Trophoblast cell (in vitro differentiated cells and primary cell): ENCODE measurements at regions not wholly inside any gene's neighbourhood (a gene's known extent, or its start where the extent isn't known, plus 50 kb on each side); places are given as distances from the start of the nearest gene placed in this dataset.

ENCODE experiments used
- DNase-seq, 2 donors: peaks; one replicate each; pipeline ENCODE4 v3.0.0-alpha.2; 2016
- H2AFZ ChIP-seq: 2 replicates; pipeline ENCODE4 v1.6.1; 2013; ENCODE audit warnings: low read length, moderate library complexity, mild to moderate bottlenecking; ENCODE audit not compliant: insufficient read depth, poor library complexity
- H2AK5ac ChIP-seq: 2 replicates; pipeline ENCODE4 v1.6.1; 2013; ENCODE audit warnings: mild to moderate bottlenecking, low read length
- H2BK120ac ChIP-seq: 2 replicates; pipeline ENCODE4 v1.6.1; 2013; ENCODE audit warnings: low read length, mild to moderate bottlenecking, moderate library complexity; ENCODE audit not compliant: insufficient read depth, poor library complexity
- H2BK12ac ChIP-seq: 2 replicates; pipeline ENCODE4 v1.6.1; 2013; ENCODE audit warnings: mild to moderate bottlenecking, low read length, moderate library complexity
- H2BK5ac ChIP-seq: 2 replicates; pipeline ENCODE4 v1.6.1; 2013; ENCODE audit warnings: low read length, low read depth, moderate library complexity, mild to moderate bottlenecking; ENCODE audit not compliant: poor library complexity
- H3K14ac ChIP-seq: 2 replicates; pipeline ENCODE4 v1.6.1; 2013; ENCODE audit warnings: mild to moderate bottlenecking, low read length
- H3K18ac ChIP-seq: 2 replicates; pipeline ENCODE4 v1.6.1; 2013; ENCODE audit warnings: mild to moderate bottlenecking, low read length
- H3K23ac ChIP-seq: 2 replicates; pipeline ENCODE4 v1.6.1; 2013; ENCODE audit warnings: low read length
- H3K27ac ChIP-seq: 2 replicates; pipeline ENCODE4 v1.5.1; 2013; ENCODE audit warnings: low read depth, mild to moderate bottlenecking, inconsistent platforms, low read length, moderate library complexity
- H3K27me3 ChIP-seq: 2 replicates; pipeline ENCODE4 v1.6.1; 2013; ENCODE audit warnings: inconsistent platforms, mild to moderate bottlenecking, low read length, moderate library complexity; ENCODE audit not compliant: insufficient read depth
- H3K36me3 ChIP-seq, 2 experiments: 1 replicate in 1 of 2; 2 replicates in 1 of 2; pipeline ENCODE4 v1.6.1; 2013; ENCODE audit warnings: low read length in 2 of 2, mild to moderate bottlenecking in 2 of 2, moderate library complexity in 1 of 2; ENCODE audit not compliant: insufficient read depth in 2 of 2, control insufficient read depth in 1 of 2
- H3K4ac ChIP-seq: 2 replicates; pipeline ENCODE4 v1.6.1; 2013; ENCODE audit warnings: low read depth, mild to moderate bottlenecking, low read length, moderate library complexity
- H3K4me1 ChIP-seq, 2 experiments: 1 replicate in 1 of 2; 2 replicates in 1 of 2; pipeline ENCODE4 v1.6.1; 2013; ENCODE audit warnings: low read length in 2 of 2, mild to moderate bottlenecking in 2 of 2, moderate library complexity in 1 of 2; ENCODE audit not compliant: insufficient read depth in 2 of 2, control insufficient read depth in 1 of 2
- H3K4me2 ChIP-seq: 2 replicates; pipeline ENCODE4 v1.6.1; 2013; ENCODE audit warnings: inconsistent platforms, mild to moderate bottlenecking, low read length, moderate library complexity
- H3K4me3 ChIP-seq: 2 replicates; pipeline ENCODE4 v1.5.1; 2013; ENCODE audit warnings: mild to moderate bottlenecking, low read depth, low read length, inconsistent platforms
- H3K79me1 ChIP-seq: one replicate; pipeline ENCODE4 v1.6.1; 2013; ENCODE audit warnings: low read length
- H3K79me2 ChIP-seq: 2 replicates; pipeline ENCODE4 v1.6.1; 2013; ENCODE audit warnings: low read length, mild to moderate bottlenecking; ENCODE audit not compliant: control insufficient read depth, insufficient read depth, poor library complexity
- H3K9ac ChIP-seq: 2 replicates; pipeline ENCODE4 v1.6.1; 2013; ENCODE audit warnings: mild to moderate bottlenecking, low read length
- H3K9me3 ChIP-seq: 2 replicates; pipeline ENCODE4 v1.6.1; 2013; ENCODE audit warnings: low read depth, mild to moderate bottlenecking, control low read depth, inconsistent platforms, low read length; ENCODE audit not compliant: insufficient read depth
- H4K12ac ChIP-seq: 2 replicates; pipeline ENCODE4 v1.6.1; 2013; ENCODE audit warnings: low read depth, mild to moderate bottlenecking, low read length, moderate library complexity
- H4K8ac ChIP-seq: 2 replicates; pipeline ENCODE4 v1.6.1; 2013; ENCODE audit warnings: low read depth, mild to moderate bottlenecking, low read length, moderate library complexity
- H4K91ac ChIP-seq: one replicate; pipeline ENCODE4 v1.6.1; 2013; ENCODE audit warnings: low read depth, mild to moderate bottlenecking, low read length, moderate library complexity
- WGBS: extraction: QIAGEN DNeasy Blood & Tissue Kit; methylation state at CpG from one replicate; pipeline ENCODE4 v1.1.7; 2013; ENCODE audit warnings: missing lambda C conversion rate; ENCODE audit not compliant: insufficient read length, insufficient coverage; ENCODE audit errors: extremely low coverage; 5-methylcytosine and 5-hydroxymethylcytosine counted together

DNA sequence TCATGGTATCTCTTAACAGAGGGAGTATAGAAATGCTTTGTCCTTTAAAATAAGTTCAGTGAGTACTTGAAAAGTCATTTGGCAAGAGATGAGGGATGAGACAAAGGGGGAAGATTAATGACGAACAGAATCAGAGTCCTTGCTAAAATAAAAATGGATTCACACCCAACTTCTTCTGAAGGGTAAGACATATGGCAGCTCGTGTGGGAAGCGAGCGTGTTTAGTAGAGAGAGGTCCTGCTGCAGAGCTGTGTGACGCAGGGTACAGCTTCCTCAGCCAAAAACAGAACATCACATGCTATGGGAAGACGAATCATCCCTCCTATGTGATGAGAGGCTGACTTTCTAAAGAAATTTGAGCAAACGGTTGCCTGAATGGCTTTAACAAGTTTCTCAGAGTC, 158.5 kb upstream of the LMO4 start:
- Histone ChIP-seq H2AFZ (no peak overlapping the region), H2BK5ac (no peak overlapping the region), H3K4ac (no peak overlapping the region), H3K36me3 (no peaks in the 10 kb centered on the region), H4K12ac (no peak overlapping the region), H3K4me3 (no peak overlapping the region), H2BK120ac (no peak overlapping the region), H3K18ac (no peak overlapping the region), H4K8ac (no peak overlapping the region), H4K91ac (no peak overlapping the region), H3K27ac (no peak overlapping the region), H3K14ac (no peak overlapping the region), H3K23ac (no peak overlapping the region), H2AK5ac (no peak overlapping the region), H3K4me1 (peaks cover 7 to 9% of the 10 kb centered on the region in 2 experiments), H3K79me1 (peaks cover 3% of the 10 kb centered on the region), H3K79me2 (no peaks in the 10 kb centered on the region), H3K4me2 (no peak overlapping the region), H3K9me3 (peaks cover 1% of the 10 kb centered on the region), H2BK12ac (peak overlapping the region; percentile 61), H3K27me3 (no peaks in the 10 kb centered on the region), H3K9ac (no peak overlapping the region)
- DNase-seq: no peak
- no CpG with 5 or more reads among the region's 7 CpGs for WGBS

DNA sequence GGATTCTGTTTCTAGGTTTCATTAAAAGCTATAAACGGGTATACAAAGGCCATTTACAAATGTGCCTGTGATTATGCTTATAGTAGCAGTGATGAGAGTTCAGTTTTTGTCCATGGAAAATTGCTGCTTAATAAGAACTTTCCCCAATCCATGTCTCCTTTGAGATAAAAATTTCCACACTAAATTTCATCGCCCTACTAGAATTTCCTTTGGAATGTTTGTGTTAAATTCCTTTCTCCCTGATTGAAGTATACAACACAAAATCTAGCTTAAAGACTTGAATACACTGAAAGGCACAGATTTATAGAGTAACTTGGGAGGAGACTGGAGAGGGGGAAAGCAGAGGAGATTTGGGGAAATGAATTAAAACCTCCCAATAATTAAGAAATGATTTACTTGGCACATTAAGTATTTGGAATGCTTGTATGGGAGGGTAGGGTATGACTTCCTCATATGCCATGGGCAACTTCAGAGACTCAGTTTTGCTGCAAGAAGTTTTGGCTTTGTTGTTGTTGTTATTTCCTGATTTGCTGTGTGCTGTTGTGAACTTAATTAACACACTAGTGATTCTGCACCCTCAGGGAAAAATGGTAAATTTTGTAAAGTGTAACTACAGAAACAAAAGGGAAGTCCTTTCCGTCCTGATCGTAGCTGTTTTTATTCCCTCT, 157.6 kb upstream of the LMO4 start:
- H3K18ac ChIP-seq: no peak overlapping the region
- H3K23ac ChIP-seq: no peak overlapping the region
- H3K4ac ChIP-seq: no peak overlapping the region
- no peak overlapping the region for H2BK5ac ChIP-seq
- H2AK5ac ChIP-seq: no peak overlapping the region
- H2BK12ac ChIP-seq: no peak overlapping the region
- H3K27ac ChIP-seq: no peak overlapping the region
- no peak overlapping the region for H4K12ac ChIP-seq
- H2BK120ac ChIP-seq: no peak overlapping the region
- H4K91ac ChIP-seq: no peak overlapping the region
- no peaks in the 10 kb centered on the region for H3K27me3 ChIP-seq
- no CpG with 5 or more reads among the region's 4 CpGs for WGBS
- H2AFZ ChIP-seq: no peak overlapping the region
- H3K79me2 ChIP-seq: no peaks in the 10 kb centered on the region
- no peak overlapping the region for H3K14ac ChIP-seq
- H4K8ac ChIP-seq: no peak overlapping the region
- no peak overlapping the region for H3K9ac ChIP-seq
- H3K79me1 ChIP-seq: peaks cover 3% of the 10 kb centered on the region
- H3K4me2 ChIP-seq: no peak overlapping the region
- no peak for DNase-seq
- H3K36me3 ChIP-seq: no peaks in the 10 kb centered on the region
- no peak overlapping the region for H3K4me3 ChIP-seq
- H3K4me1 ChIP-seq: peaks cover 7 to 9% of the 10 kb centered on the region in 2 experiments
- H3K9me3 ChIP-seq: peaks cover 1% of the 10 kb centered on the region

DNA sequence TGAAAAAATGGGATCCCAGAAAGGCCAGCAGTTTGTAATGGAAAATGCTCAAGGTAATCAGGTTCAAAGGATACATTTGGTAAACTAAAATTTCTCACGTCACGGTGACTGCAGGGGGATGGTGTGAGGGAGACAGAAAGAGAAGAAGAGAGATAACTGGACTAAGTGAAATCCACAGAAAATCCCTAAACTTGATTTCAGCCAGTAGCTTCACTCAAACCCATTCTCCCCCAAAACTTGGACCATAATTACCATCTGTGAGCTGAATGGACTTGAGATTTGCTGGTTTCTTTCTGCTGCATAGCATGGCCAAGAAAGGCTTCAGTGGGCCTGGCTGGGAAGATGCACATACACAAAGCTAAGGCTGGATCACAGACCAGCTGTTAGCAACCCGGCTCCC, 155.4 kb upstream of the LMO4 start:
- H3K4ac ChIP-seq: no peak overlapping the region
- H3K9ac ChIP-seq: no peak overlapping the region
- no peak overlapping the region for H3K4me2 ChIP-seq
- no peak overlapping the region for H2AK5ac ChIP-seq
- H4K12ac ChIP-seq: no peak overlapping the region
- H3K79me1 ChIP-seq: peaks cover 3% of the 10 kb centered on the region
- no CpG with 5 or more reads among the region's 3 CpGs for WGBS
- H2BK12ac ChIP-seq: no peak overlapping the region
- no peaks in the 10 kb centered on the region for H3K27me3 ChIP-seq
- no peak overlapping the region for H3K27ac ChIP-seq
- H3K79me2 ChIP-seq: no peaks in the 10 kb centered on the region
- no peak overlapping the region for H3K18ac ChIP-seq
- no peak overlapping the region for H4K8ac ChIP-seq
- no peak overlapping the region for H2BK120ac ChIP-seq
- no peak for DNase-seq
- H3K14ac ChIP-seq: no peak overlapping the region
- no peak overlapping the region for H3K23ac ChIP-seq
- no peak overlapping the region for H2BK5ac ChIP-seq
- no peak overlapping the region for H2AFZ ChIP-seq
- H4K91ac ChIP-seq: no peak overlapping the region
- no peaks in the 10 kb centered on the region for H3K36me3 ChIP-seq
- no peaks in the 10 kb centered on the region for H3K9me3 ChIP-seq
- H3K4me3 ChIP-seq: no peak overlapping the region
- peaks cover 3% of the 10 kb centered on the region in 2 experiments for H3K4me1 ChIP-seq

DNA sequence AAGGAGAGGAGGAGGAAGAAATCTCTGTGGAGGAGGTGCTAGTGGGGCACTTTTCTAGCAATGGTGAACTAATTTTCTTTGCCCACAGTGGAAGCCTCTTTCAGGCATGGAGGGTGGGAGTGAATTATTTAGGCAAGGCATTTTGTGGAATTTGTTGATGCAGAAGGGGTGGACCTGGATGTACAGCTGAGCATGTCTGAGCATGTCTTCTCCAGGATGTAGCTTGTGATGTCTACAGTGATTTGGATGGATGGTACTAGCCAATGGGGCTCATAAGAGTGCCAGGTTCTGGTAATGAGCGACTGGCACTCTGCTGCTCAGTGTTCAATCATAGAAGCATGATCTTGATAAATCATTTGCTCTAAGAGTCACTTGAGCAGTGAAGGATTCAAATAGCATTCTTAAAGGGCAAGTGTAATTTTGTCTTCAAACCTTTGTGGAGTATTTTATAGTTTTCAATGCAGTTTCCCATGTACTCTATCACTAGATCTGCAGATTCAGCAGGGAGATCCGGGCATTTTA, 153.9 kb upstream of the LMO4 start:
- Histone ChIP-seq H3K79me2 (no peaks in the 10 kb centered on the region), H2BK12ac (no peak overlapping the region), H3K18ac (no peak overlapping the region), H2AK5ac (no peak overlapping the region), H4K91ac (peak overlapping the region; percentile 13), H3K4me2 (no peak overlapping the region), H3K4ac (no peak overlapping the region), H3K27me3 (no peaks in the 10 kb centered on the region), H3K4me1 (peaks cover 3% of the 10 kb centered on the region in 2 experiments), H3K4me3 (no peak overlapping the region), H3K27ac (no peak overlapping the region), H2BK120ac (peak overlapping the region; percentile 27), H3K9ac (no peak overlapping the region), H3K23ac (no peak overlapping the region), H3K14ac (no peak overlapping the region), H3K79me1 (peaks cover 3% of the 10 kb centered on the region), H4K12ac (no peak overlapping the region), H3K36me3 (no peaks in the 10 kb centered on the region), H3K9me3 (no peaks in the 10 kb centered on the region), H2AFZ (peak overlapping the region; percentile 54), H2BK5ac (no peak overlapping the region), H4K8ac (no peak overlapping the region)
- no peak for DNase-seq
- no CpG with 5 or more reads among the region's 2 CpGs for WGBS
